Neural crest cell (in vitro differentiated cells): ENCODE measurements at regions not wholly inside any gene's neighbourhood (a gene's known extent, or its start where the extent isn't known, plus 50 kb on each side); places are given as distances from the start of the nearest gene placed in this dataset.

ENCODE experiments used
- DNase-seq: peaks from one replicate; pipeline ENCODE4 v3.0.0; 2021; ENCODE audit warnings: low read depth, mixed read lengths, low spot score
- H3K27ac Mint-ChIP-seq: one replicate; pipeline ENCODE4 v1.8.0; 2021; ENCODE audit warnings: mild to moderate bottlenecking, mixed read lengths; ENCODE audit not compliant: unreplicated experiment
- H3K27me3 Mint-ChIP-seq: 2 replicates; pipeline ENCODE4 v1.8.0; 2021; ENCODE audit warnings: low read depth, mild to moderate bottlenecking, mixed read lengths
- H3K36me3 Mint-ChIP-seq: 2 replicates; pipeline ENCODE4 v1.8.0; 2021; ENCODE audit warnings: low read depth, mild to moderate bottlenecking, mixed read lengths
- H3K4me1 Mint-ChIP-seq: 2 replicates; pipeline ENCODE4 v1.8.0; 2021; ENCODE audit warnings: mixed read lengths
- H3K4me3 Mint-ChIP-seq: one replicate; pipeline ENCODE4 v1.8.0; 2021; ENCODE audit warnings: mild to moderate bottlenecking, mixed read lengths
- H3K9me3 Mint-ChIP-seq: 2 replicates; pipeline ENCODE4 v1.8.0; 2021; ENCODE audit warnings: mixed read lengths
- TF ChIP-seq, protein P1 (sequence below): fragments of 200-600 bp; sonication (generic); conservative IDR thresholded peaks from 2 replicates; pipeline ENCODE4 v1.5.0; 2021; ENCODE audit warnings: antibody characterized with exemption, mild to moderate bottlenecking

DNA sequence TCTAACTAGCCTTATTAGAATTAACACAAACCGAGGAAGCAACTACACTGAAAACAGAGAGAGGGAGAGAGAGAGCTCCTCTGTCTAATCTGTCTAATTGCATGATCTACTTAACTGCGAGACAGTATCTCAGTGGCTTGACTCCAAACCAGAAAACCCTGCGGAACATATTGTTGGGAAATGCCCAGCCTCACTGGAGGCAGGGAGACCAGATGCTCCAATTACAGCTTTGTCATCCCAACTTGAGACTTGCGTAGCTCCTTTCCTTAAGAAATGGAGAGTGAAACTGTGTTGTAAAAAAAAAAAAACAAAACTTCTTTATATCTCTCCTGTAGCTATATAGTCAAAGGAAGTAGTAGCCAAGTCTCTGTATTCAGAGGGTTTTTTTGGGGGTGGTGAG is 52.0 kb upstream of the ZNRF2 start:
- DNase-seq = no peak
- no peaks in the 10 kb centered on the region for H3K9me3 Mint-ChIP-seq
- peaks cover 2% of the 10 kb centered on the region for H3K27me3 Mint-ChIP-seq
- no peak overlapping the region for H3K4me3 Mint-ChIP-seq
- no peaks in the 10 kb centered on the region for H3K36me3 Mint-ChIP-seq
- TF ChIP-seq, protein P1, sequence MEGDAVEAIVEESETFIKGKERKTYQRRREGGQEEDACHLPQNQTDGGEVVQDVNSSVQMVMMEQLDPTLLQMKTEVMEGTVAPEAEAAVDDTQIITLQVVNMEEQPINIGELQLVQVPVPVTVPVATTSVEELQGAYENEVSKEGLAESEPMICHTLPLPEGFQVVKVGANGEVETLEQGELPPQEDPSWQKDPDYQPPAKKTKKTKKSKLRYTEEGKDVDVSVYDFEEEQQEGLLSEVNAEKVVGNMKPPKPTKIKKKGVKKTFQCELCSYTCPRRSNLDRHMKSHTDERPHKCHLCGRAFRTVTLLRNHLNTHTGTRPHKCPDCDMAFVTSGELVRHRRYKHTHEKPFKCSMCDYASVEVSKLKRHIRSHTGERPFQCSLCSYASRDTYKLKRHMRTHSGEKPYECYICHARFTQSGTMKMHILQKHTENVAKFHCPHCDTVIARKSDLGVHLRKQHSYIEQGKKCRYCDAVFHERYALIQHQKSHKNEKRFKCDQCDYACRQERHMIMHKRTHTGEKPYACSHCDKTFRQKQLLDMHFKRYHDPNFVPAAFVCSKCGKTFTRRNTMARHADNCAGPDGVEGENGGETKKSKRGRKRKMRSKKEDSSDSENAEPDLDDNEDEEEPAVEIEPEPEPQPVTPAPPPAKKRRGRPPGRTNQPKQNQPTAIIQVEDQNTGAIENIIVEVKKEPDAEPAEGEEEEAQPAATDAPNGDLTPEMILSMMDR = no peak
- no peaks in the 10 kb centered on the region for H3K4me1 Mint-ChIP-seq
- no peak overlapping the region for H3K27ac Mint-ChIP-seq
